ENCODE measurements at regions not wholly inside any gene's neighbourhood (a gene's known extent, or its start where the extent isn't known, plus 50 kb on each side); places are given as distances from the start of the nearest gene placed in this dataset.

- Histone ChIP-seq H3K79me1 (ENCODE audit: low read depth, low read length) (no peaks in the 10 kb centered on the region), H2BK20ac (ENCODE audit: low read length) (no peak overlapping the region), H3K27me3 (replicated peaks in 1 of 4; ENCODE audit: control insufficient read depth in 3 of 4, extremely low read depth in 1 of 4, insufficient read depth in 3 of 4, low read length in 3 of 4) (no peaks in the 10 kb centered on the region), H4K20me1 (replicated peaks in 1 of 2; ENCODE audit: control insufficient read depth in 1 of 2, insufficient read depth in 2 of 2, low read length in 2 of 2) (no peaks in the 10 kb centered on the region), H3K4me1 (replicated peaks in 1 of 4; ENCODE audit: control insufficient read depth in 3 of 4, insufficient read depth in 4 of 4, low read length in 3 of 4) (no peaks in the 10 kb centered on the region), H3K36me3 (ENCODE audit: control insufficient read depth in 2 of 4, insufficient read depth in 4 of 4, low read length in 3 of 4) (no peaks in the 10 kb centered on the region), H2BK15ac (ENCODE audit: low read length) (no peak overlapping the region), H3K4me3 (ENCODE audit: extremely low read depth in 1 of 4, insufficient read depth in 2 of 4, low read depth in 3 of 4, low read length in 4 of 4) (no peak overlapping the region), H4K91ac (replicated peaks; ENCODE audit: insufficient read length, low read length) (no peak overlapping the region), H3K4ac (replicated peaks; ENCODE audit: insufficient read length, low read depth, low read length) (no peak overlapping the region), H3K27ac (ENCODE audit: low read depth, low read length) (no peak overlapping the region), H4K8ac (ENCODE audit: extremely low read depth, insufficient read depth, low read length) (no peak overlapping the region), H3K23me2 (ENCODE audit: low read depth, low read length) (no peaks in the 10 kb centered on the region), H2BK12ac (ENCODE audit: low read depth, low read length) (no peak overlapping the region), H3K9me3 (ENCODE audit: insufficient read depth in 2 of 2, low read depth in 1 of 2, low read length in 1 of 2) (no peaks in the 10 kb centered on the region), H3K14ac (ENCODE audit: insufficient read length) (no peak overlapping the region), H2AFZ (ENCODE audit: low read length) (no peak overlapping the region), H2AK5ac (ENCODE audit: low read depth, low read length) (no peak overlapping the region), H2BK120ac (replicated peaks; ENCODE audit: low read depth, low read length) (no peak overlapping the region), H3K79me2 (ENCODE audit: control insufficient read depth in 1 of 2, insufficient read depth in 2 of 2, low read length in 2 of 2) (no peaks in the 10 kb centered on the region), H3K4me2 (ENCODE audit: insufficient read depth in 1 of 2, low read depth in 2 of 2, low read length in 2 of 2) (no peak overlapping the region), H3K56ac (replicated peaks; ENCODE audit: insufficient read length, low read depth, low read length) (no peak overlapping the region), H3K9ac (replicated peaks in 1 of 4; ENCODE audit: extremely low read depth in 1 of 4, low read depth in 3 of 4, low read length in 3 of 4) (no peak overlapping the region), H3K18ac (ENCODE audit: extremely low read depth, low read length) (no peak overlapping the region), H2BK5ac (ENCODE audit: low read depth, low read length) (no peak overlapping the region), H3K23ac (ENCODE audit: insufficient read length) (no peak overlapping the region), H4K5ac (ENCODE audit: insufficient read length, low read depth, low read length) (no peak overlapping the region)
- no peak for TF ChIP-seq POLR2A (IDR thresholded peaks at IDR 0.05; ENCODE audit: control extremely low read depth in 1 of 2, low read depth in 2 of 2, low read length in 2 of 2)
- TF ChIP-seq YY1 (IDR thresholded peaks at IDR 0.05; ENCODE audit: low read depth, low read length), result no peak
- no peak for TF ChIP-seq SIX5 (IDR thresholded peaks at IDR 0.05; ENCODE audit: low read depth, low read length)
- TF ChIP-seq POLR2AphosphoS5 (IDR thresholded peaks at IDR 0.05; ENCODE audit: low read depth, low read length), result no peak
- TF ChIP-seq TBP (IDR thresholded peaks at IDR 0.05; ENCODE audit: low read depth, low read length), result no peak
- TF ChIP-seq JUND (IDR thresholded peaks at IDR 0.05; ENCODE audit: low read length), result no peak
- no peak for TF ChIP-seq ATF3 (IDR thresholded peaks at IDR 0.05; ENCODE audit: insufficient read depth, low read depth, low read length)
- TF ChIP-seq RBBP5 (IDR thresholded peaks at IDR 0.05; ENCODE audit: borderline replicate concordance, low read depth, low read length), result no peak
- no peak for TF ChIP-seq EZH2 (IDR thresholded peaks at IDR 0.05; ENCODE audit: low read depth, low read length, severe bottlenecking)
- TF ChIP-seq GABPA (IDR thresholded peaks at IDR 0.05; ENCODE audit: borderline replicate concordance, insufficient read depth, low read length), result no peak
- TF ChIP-seq TEAD4 (IDR thresholded peaks at IDR 0.05; ENCODE audit: low read depth, low read length), result no peak
- TF ChIP-seq NANOG (IDR thresholded peaks at IDR 0.05; ENCODE audit: insufficient read depth, low read depth, low read length, poor library complexity, severe bottlenecking), result no peak
- ChIA-PET CTCF (ENCODE audit: partially characterized antibody) (no interaction called here), POLR2A (ENCODE audit: partially characterized antibody) (no interaction called here)
- 100% methylated on average over 1 of the region's 1 CpG; no CpG with 5 or more reads in 1 of the 2 experiments for WGBS, 2 experiments (ENCODE audit: extremely low coverage in 1 of 2, insufficient coverage in 1 of 2, insufficient read length in 1 of 2, insufficient replicate concordance in 2 of 2, low coverage in 1 of 2, low lambda C conversion rate in 2 of 2, missing lambda C conversion rate in 1 of 2)
- no peak for FAIRE-seq
- DNase-seq (ENCODE audit: low read depth in 1 of 2, low spot score in 2 of 2), result no peak
Measured at GRCh38 chrX:116881961-116882360, 419.2 kb upstream of the CT83 start.

Data from H1 (cell line).